MM.1S (cell line): ENCODE measurements at regions not wholly inside any gene's neighbourhood (a gene's known extent, or its start where the extent isn't known, plus 50 kb on each side); places are given as distances from the start of the nearest gene placed in this dataset.

Source experiments
- DNase-seq: peaks from one replicate; pipeline ENCODE4 v3.0.0-alpha.2; 2015
- H2AFZ ChIP-seq: fragments of 300-600 bp; sonication (generic); 2 replicates; pipeline ENCODE4 v1.6.0; 2016; ENCODE audit warnings: antibody characterized with exemption, low read length
- H3F3A ChIP-seq: fragments of 300-600 bp; sonication (generic); 2 replicates; pipeline ENCODE4 v1.6.1; 2016; ENCODE audit warnings: mild to moderate bottlenecking, antibody characterized with exemption, low read length, moderate library complexity, mixed read lengths; ENCODE audit not compliant: insufficient read depth
- H3K27ac ChIP-seq: fragments of 300-600 bp; sonication (generic); 2 replicates; pipeline ENCODE4 v1.5.1; 2016; ENCODE audit warnings: mild to moderate bottlenecking, low read length
- H3K27me3 ChIP-seq: fragments of 300-600 bp; sonication (generic); replicated peaks from 2 replicates; pipeline ENCODE4 v1.6.0; 2016; ENCODE audit warnings: low read length; ENCODE audit not compliant: insufficient read depth
- H3K36me3 ChIP-seq: fragments of 300-600 bp; sonication (generic); replicated peaks from 2 replicates; pipeline ENCODE4 v1.6.1; 2016; ENCODE audit warnings: mild to moderate bottlenecking, low read length, mixed read lengths; ENCODE audit not compliant: insufficient read depth
- H3K4me1 ChIP-seq: fragments of 300-600 bp; sonication (generic); 2 replicates; pipeline ENCODE4 v1.6.1; 2016; ENCODE audit warnings: low read length, mixed read lengths
- H3K4me2 ChIP-seq: fragments of 300-600 bp; sonication (generic); 2 replicates; pipeline ENCODE4 v1.6.0; 2016; ENCODE audit warnings: low read depth, low read length
- H3K4me3 ChIP-seq: fragments of 300-600 bp; sonication (generic); 2 replicates; pipeline ENCODE4 v1.5.1; 2016; ENCODE audit warnings: low read length, mixed read lengths
- H3K79me2 ChIP-seq: fragments of 300-600 bp; sonication (generic); 2 replicates; pipeline ENCODE4 v1.6.1; 2016; ENCODE audit warnings: mixed run types, low read length, mixed read lengths
- H3K9ac ChIP-seq: fragments of 300-600 bp; sonication (generic); 2 replicates; pipeline ENCODE4 v1.6.1; 2016; ENCODE audit warnings: low read length, mixed read lengths
- H3K9me2 ChIP-seq: fragments of 300-600 bp; sonication (generic); replicated peaks from 2 replicates; pipeline ENCODE4 v1.6.1; 2016; ENCODE audit warnings: mild to moderate bottlenecking, low read length, mixed read lengths; ENCODE audit not compliant: insufficient read depth
- H3K9me3 ChIP-seq: fragments of 300-600 bp; sonication (generic); replicated peaks from 2 replicates; pipeline ENCODE4 v1.6.1; 2016; ENCODE audit warnings: mild to moderate bottlenecking, low read length, mixed read lengths; ENCODE audit not compliant: insufficient read depth
- H4K20me1 ChIP-seq: fragments of 300-600 bp; sonication (generic); 2 replicates; pipeline ENCODE4 v1.6.1; 2016; ENCODE audit warnings: mild to moderate bottlenecking, low read length, moderate library complexity, mixed read lengths; ENCODE audit not compliant: insufficient read depth
- EZH2 ChIP-seq: fragments of 300-600 bp; sonication (generic); optimal IDR thresholded peaks from 2 replicates; pipeline ENCODE3; 2017; ENCODE audit warnings: low read depth, mild to moderate bottlenecking, antibody characterized with exemption, low read length, mixed read lengths
- EZH2phosphoT487 ChIP-seq: fragments of 300-600 bp; sonication (generic); IDR thresholded peaks from 2 replicates; pipeline ENCODE4 v1.6.1; 2018; ENCODE audit warnings: antibody characterized with exemption, low read length
- TF ChIP-seq, protein P1 (sequence below): fragments of 300-600 bp; sonication (generic); IDR thresholded peaks from 2 replicates; pipeline ENCODE4 v1.5.1; 2016; ENCODE audit warnings: antibody characterized with exemption, low read length, mixed read lengths

DNA sequence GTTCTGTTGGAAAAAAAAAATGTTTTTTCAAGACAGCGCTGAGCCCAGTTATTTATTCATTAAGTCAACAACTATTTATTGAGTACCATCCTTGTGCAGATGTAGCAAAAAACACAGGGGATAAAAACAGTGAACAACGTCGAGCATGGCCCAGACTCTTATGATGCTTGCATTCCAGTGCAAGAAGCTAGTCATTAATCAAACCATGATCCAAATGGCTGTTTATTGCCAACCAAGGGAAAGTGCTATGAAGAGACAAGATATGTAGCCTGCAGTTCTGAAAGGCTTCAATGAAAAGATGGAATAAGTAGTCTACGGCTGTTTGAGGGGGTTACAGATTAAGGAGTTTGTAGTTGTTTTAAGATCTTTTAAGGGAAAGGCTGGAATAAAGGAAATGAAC lies 262.3 kb downstream of the NEBL start:
- DNase-seq: no peak
- Histone ChIP-seq H3K4me3 (no peak overlapping the region), H3K27me3 (no peaks in the 10 kb centered on the region), H3K4me1 (no peaks in the 10 kb centered on the region), H3K9me2 (no peaks in the 10 kb centered on the region), H3F3A (no peaks in the 10 kb centered on the region), H3K27ac (no peak overlapping the region), H3K9ac (no peak overlapping the region), H3K4me2 (no peak overlapping the region), H4K20me1 (no peaks in the 10 kb centered on the region), H3K79me2 (no peaks in the 10 kb centered on the region), H3K9me3 (no peaks in the 10 kb centered on the region), H3K36me3 (no peaks in the 10 kb centered on the region), H2AFZ (no peak overlapping the region)
- TF ChIP-seq, protein P1, sequence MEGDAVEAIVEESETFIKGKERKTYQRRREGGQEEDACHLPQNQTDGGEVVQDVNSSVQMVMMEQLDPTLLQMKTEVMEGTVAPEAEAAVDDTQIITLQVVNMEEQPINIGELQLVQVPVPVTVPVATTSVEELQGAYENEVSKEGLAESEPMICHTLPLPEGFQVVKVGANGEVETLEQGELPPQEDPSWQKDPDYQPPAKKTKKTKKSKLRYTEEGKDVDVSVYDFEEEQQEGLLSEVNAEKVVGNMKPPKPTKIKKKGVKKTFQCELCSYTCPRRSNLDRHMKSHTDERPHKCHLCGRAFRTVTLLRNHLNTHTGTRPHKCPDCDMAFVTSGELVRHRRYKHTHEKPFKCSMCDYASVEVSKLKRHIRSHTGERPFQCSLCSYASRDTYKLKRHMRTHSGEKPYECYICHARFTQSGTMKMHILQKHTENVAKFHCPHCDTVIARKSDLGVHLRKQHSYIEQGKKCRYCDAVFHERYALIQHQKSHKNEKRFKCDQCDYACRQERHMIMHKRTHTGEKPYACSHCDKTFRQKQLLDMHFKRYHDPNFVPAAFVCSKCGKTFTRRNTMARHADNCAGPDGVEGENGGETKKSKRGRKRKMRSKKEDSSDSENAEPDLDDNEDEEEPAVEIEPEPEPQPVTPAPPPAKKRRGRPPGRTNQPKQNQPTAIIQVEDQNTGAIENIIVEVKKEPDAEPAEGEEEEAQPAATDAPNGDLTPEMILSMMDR: no peak
- TF ChIP-seq EZH2 (no peak), EZH2phosphoT487 (no peak)

- Histone ChIP-seq H3K9me2 (no peaks in the 10 kb centered on the region), H3K27me3 (no peaks in the 10 kb centered on the region), H3K36me3 (no peaks in the 10 kb centered on the region), H3K9ac (no peak overlapping the region), H3K27ac (no peak overlapping the region), H3K4me2 (no peak overlapping the region), H3F3A (no peaks in the 10 kb centered on the region), H4K20me1 (no peaks in the 10 kb centered on the region), H3K4me1 (no peaks in the 10 kb centered on the region), H3K9me3 (no peaks in the 10 kb centered on the region), H3K4me3 (no peak overlapping the region), H2AFZ (no peak overlapping the region), H3K79me2 (no peaks in the 10 kb centered on the region)
- TF ChIP-seq EZH2phosphoT487: no peak
- TF ChIP-seq EZH2: no peak
- TF ChIP-seq, protein P1: no peak
- DNase-seq: no peak
Observed at GRCh38 chr10:20633714-20634113, 263.4 kb downstream of the NEBL start.

- no peak overlapping the region for H2AFZ ChIP-seq
- no peak for DNase-seq
- no peak overlapping the region for H3K4me2 ChIP-seq
- TF ChIP-seq EZH2phosphoT487 (no peak), EZH2 (no peak)
- TF ChIP-seq, protein P1: no peak
- no peaks in the 10 kb centered on the region for H3K36me3 ChIP-seq
- no peaks in the 10 kb centered on the region for H3K9me2 ChIP-seq
- H4K20me1 ChIP-seq: no peaks in the 10 kb centered on the region
- H3K4me3 ChIP-seq: no peak overlapping the region
- H3K9me3 ChIP-seq: no peaks in the 10 kb centered on the region
- no peaks in the 10 kb centered on the region for H3K27me3 ChIP-seq
- no peak overlapping the region for H3K27ac ChIP-seq
- H3K79me2 ChIP-seq: no peaks in the 10 kb centered on the region
- H3F3A ChIP-seq: no peaks in the 10 kb centered on the region
- no peaks in the 10 kb centered on the region for H3K4me1 ChIP-seq
- no peak overlapping the region for H3K9ac ChIP-seq
Observed at GRCh38 chr10:20632696-20633095, 264.4 kb downstream of the NEBL start.
